ENCODE measurements at regions not wholly inside any gene's neighbourhood (a gene's known extent, or its start where the extent isn't known, plus 50 kb on each side); places are given as distances from the start of the nearest gene placed in this dataset.

GRCh38 chr9:84481231-84481630 is 140.7 kb upstream of the SLC28A3 start:
- TF ChIP-seq CTCF (IDR thresholded peaks at IDR 0.05), result no peak
- DNase-seq (ENCODE audit: low spot score) (no peak), ATAC-seq (ENCODE audit: insufficient number of reproducible peaks, low FRiP score, low read depth) (no peak)
- H3K4me3 ChIP-seq, result no peak overlapping the region
- no peaks in the 10 kb centered on the region for H3K9me3 ChIP-seq
- no peak overlapping the region for H3K27ac ChIP-seq
- no peaks in the 10 kb centered on the region for H3K36me3 ChIP-seq
- H3K4me1 ChIP-seq (ENCODE audit: control insufficient read depth in 1 of 2, low read depth in 2 of 2), result no peaks in the 10 kb centered on the region
- no peaks in the 10 kb centered on the region for H3K27me3 ChIP-seq (replicated peaks; ENCODE audit: insufficient read depth)

- Histone ChIP-seq H3K9me3 (no peaks in the 10 kb centered on the region), H3K27ac (no peak overlapping the region), H3K27me3 (replicated peaks; ENCODE audit: insufficient read depth) (no peaks in the 10 kb centered on the region), H3K4me1 (ENCODE audit: control insufficient read depth in 1 of 2, low read depth in 2 of 2) (no peaks in the 10 kb centered on the region), H3K4me3 (no peak overlapping the region), H3K36me3 (no peaks in the 10 kb centered on the region)
- TF ChIP-seq CTCF (IDR thresholded peaks at IDR 0.05), result no peak
- DNase-seq (ENCODE audit: low spot score) (no peak), ATAC-seq (ENCODE audit: insufficient number of reproducible peaks, low FRiP score, low read depth) (no peak)
Measured at GRCh38 chr9:84481636-84482218, 141.2 kb upstream of the SLC28A3 start.

GRCh38 chr9:84482607-84483006 is 142.0 kb upstream of the SLC28A3 start:
- H3K27ac ChIP-seq, result no peak overlapping the region
- no peaks in the 10 kb centered on the region for H3K4me1 ChIP-seq (ENCODE audit: control insufficient read depth in 1 of 2, low read depth in 2 of 2)
- ATAC-seq (ENCODE audit: insufficient number of reproducible peaks, low FRiP score, low read depth) (no peak), DNase-seq (ENCODE audit: low spot score) (no peak)
- H3K4me3 ChIP-seq, result no peak overlapping the region
- H3K36me3 ChIP-seq, result no peaks in the 10 kb centered on the region
- no peak for TF ChIP-seq CTCF (IDR thresholded peaks at IDR 0.05)
- no peaks in the 10 kb centered on the region for H3K27me3 ChIP-seq (replicated peaks; ENCODE audit: insufficient read depth)
- H3K9me3 ChIP-seq, result no peaks in the 10 kb centered on the region

GRCh38 chr9:84484172-84484571 is 143.6 kb upstream of the SLC28A3 start:
- Histone ChIP-seq H3K36me3 (no peaks in the 10 kb centered on the region), H3K27me3 (replicated peaks; ENCODE audit: insufficient read depth) (no peaks in the 10 kb centered on the region), H3K4me3 (no peak overlapping the region), H3K9me3 (no peaks in the 10 kb centered on the region), H3K4me1 (ENCODE audit: control insufficient read depth in 1 of 2, low read depth in 2 of 2) (no peaks in the 10 kb centered on the region), H3K27ac (no peak overlapping the region)
- TF ChIP-seq CTCF (IDR thresholded peaks at IDR 0.05), result no peak
- ATAC-seq (ENCODE audit: insufficient number of reproducible peaks, low FRiP score, low read depth) (no peak), DNase-seq (ENCODE audit: low spot score) (no peak)

- ATAC-seq (ENCODE audit: insufficient number of reproducible peaks, low FRiP score, low read depth) (no peak), DNase-seq (ENCODE audit: low spot score) (no peak)
- TF ChIP-seq CTCF (IDR thresholded peaks at IDR 0.05), result no peak
- Histone ChIP-seq H3K36me3 (no peaks in the 10 kb centered on the region), H3K27ac (no peak overlapping the region), H3K4me1 (ENCODE audit: control insufficient read depth in 1 of 2, low read depth in 2 of 2) (no peaks in the 10 kb centered on the region), H3K9me3 (no peaks in the 10 kb centered on the region), H3K4me3 (no peak overlapping the region), H3K27me3 (replicated peaks; ENCODE audit: insufficient read depth) (no peaks in the 10 kb centered on the region)
Measured at GRCh38 chr9:84485539-84485938, 145.0 kb upstream of the SLC28A3 start.
